ENCODE measurements at regions not wholly inside any gene's neighbourhood (a gene's known extent, or its start where the extent isn't known, plus 50 kb on each side); places are given as distances from the start of the nearest gene placed in this dataset.

DNA sequence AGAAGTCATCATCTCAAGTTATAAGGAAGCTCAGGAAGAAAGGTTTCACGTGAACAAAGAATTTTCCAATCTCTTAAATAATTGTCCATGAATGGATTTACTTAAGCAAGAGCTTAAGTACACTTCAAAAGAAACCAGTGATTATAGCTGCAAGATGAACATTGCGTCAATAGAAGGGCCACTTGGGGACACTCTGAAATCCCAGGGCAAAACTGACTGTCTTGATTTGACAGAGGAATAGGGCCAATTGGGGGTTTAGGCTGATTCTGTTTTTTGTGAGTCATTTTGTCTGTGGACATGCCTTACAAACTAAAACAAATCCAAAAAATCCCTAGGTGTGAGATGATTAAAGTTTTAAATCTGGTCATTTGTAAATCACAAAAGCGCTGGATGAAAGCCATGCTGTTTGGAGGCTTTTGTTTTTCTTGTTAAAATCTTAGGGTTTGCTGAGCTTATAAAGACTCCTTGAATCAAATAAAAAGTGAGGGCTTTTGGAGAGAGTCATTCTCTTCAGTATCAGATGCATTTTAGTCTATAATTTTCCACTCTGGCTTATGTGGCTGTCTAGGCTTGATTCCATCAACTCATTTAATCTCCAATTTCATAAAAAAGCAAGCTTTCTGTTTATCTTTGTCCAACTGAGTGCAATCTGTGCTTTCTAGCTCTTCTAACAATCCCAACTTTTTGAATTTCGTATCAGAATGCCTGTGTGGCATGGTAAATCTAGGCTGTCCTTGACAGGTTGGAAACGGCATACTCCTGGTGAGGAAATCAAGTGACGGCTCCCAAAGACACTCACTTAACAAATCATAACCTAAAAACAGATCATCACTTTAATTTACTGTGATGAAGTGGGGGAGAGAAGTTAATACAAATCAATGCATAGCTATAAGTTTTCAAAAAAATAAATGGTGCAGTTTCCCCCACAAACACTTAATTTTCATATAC, 98.2 kb upstream of the SOX9 start:
- no peaks in the 10 kb centered on the region for H3K36me3 ChIP-seq (ENCODE audit: control insufficient read depth in 1 of 2, insufficient read depth in 2 of 2, low read length in 2 of 2)
- no peak overlapping the region for H2AFZ ChIP-seq (ENCODE audit: insufficient read depth, low read length, poor library complexity)
- H3K9me3 ChIP-seq (ENCODE audit: insufficient read depth, low read depth, low read length): no peaks in the 10 kb centered on the region
- H3K79me2 ChIP-seq (ENCODE audit: control insufficient read depth, insufficient read depth, low read length, poor library complexity): no peaks in the 10 kb centered on the region
- H3K4ac ChIP-seq (ENCODE audit: low read depth, low read length): no peak overlapping the region
- H3K27ac ChIP-seq (ENCODE audit: low read depth, low read length): no peak overlapping the region
- no peak overlapping the region for H2BK120ac ChIP-seq (ENCODE audit: insufficient read depth, low read length, poor library complexity)
- H2BK12ac ChIP-seq (ENCODE audit: low read length): no peak overlapping the region
- H3K14ac ChIP-seq (ENCODE audit: low read length): no peak overlapping the region
- no peaks in the 10 kb centered on the region for H3K4me1 ChIP-seq (ENCODE audit: control insufficient read depth in 1 of 2, insufficient read depth in 2 of 2, low read length in 2 of 2)
- no peak overlapping the region for H3K18ac ChIP-seq (ENCODE audit: low read length)
- WGBS (ENCODE audit: extremely low coverage, insufficient coverage, insufficient read length): no CpG with 5 or more reads among the region's 6 CpGs
- H4K91ac ChIP-seq (ENCODE audit: low read depth, low read length): no peak overlapping the region
- no peak overlapping the region for H3K4me3 ChIP-seq (ENCODE audit: low read depth, low read length)
- no peak overlapping the region for H3K23ac ChIP-seq (ENCODE audit: low read length)
- H2BK5ac ChIP-seq (ENCODE audit: low read depth, low read length, poor library complexity): no peak overlapping the region
- H3K27me3 ChIP-seq (ENCODE audit: insufficient read depth, low read length): no peaks in the 10 kb centered on the region
- no peak overlapping the region for H3K4me2 ChIP-seq (ENCODE audit: low read length)
- H2AK5ac ChIP-seq (ENCODE audit: low read length): no peak overlapping the region
- no peak for DNase-seq
- H3K79me1 ChIP-seq (ENCODE audit: low read length): no peaks in the 10 kb centered on the region
- no peak overlapping the region for H4K12ac ChIP-seq (ENCODE audit: low read depth, low read length)
- no peak overlapping the region for H3K9ac ChIP-seq (ENCODE audit: low read length)
- no peak overlapping the region for H4K8ac ChIP-seq (ENCODE audit: low read depth, low read length)

DNA sequence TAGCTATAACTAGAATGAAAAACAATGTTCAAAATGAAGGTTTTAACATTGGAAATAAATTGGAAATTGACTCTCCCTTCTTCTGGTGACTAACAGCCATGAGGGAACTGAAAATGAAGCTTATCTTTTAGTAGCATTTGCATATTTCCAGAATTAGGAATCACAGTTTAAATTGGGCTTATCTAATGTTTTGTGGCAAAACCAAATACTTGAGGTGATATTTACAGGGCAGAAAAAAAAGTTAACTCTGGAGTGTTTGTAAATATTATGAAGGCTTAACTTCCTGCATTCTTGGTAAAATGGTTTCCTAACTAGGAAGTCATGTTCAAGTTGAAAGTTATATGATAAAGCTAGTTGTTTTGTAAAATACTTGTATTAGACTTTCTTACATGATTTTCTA, 96.4 kb upstream of the SOX9 start:
- H3K4me3 ChIP-seq (ENCODE audit: low read depth, low read length): no peak overlapping the region
- H2BK12ac ChIP-seq (ENCODE audit: low read length): no peak overlapping the region
- H3K18ac ChIP-seq (ENCODE audit: low read length): no peak overlapping the region
- H3K14ac ChIP-seq (ENCODE audit: low read length): no peak overlapping the region
- H3K4ac ChIP-seq (ENCODE audit: low read depth, low read length): no peak overlapping the region
- no peak overlapping the region for H3K27ac ChIP-seq (ENCODE audit: low read depth, low read length)
- H3K9me3 ChIP-seq (ENCODE audit: insufficient read depth, low read depth, low read length): no peaks in the 10 kb centered on the region
- H3K79me1 ChIP-seq (ENCODE audit: low read length): no peaks in the 10 kb centered on the region
- H2AFZ ChIP-seq (ENCODE audit: insufficient read depth, low read length, poor library complexity): no peak overlapping the region
- no peaks in the 10 kb centered on the region for H3K4me1 ChIP-seq (ENCODE audit: control insufficient read depth in 1 of 2, insufficient read depth in 2 of 2, low read length in 2 of 2)
- no peaks in the 10 kb centered on the region for H3K79me2 ChIP-seq (ENCODE audit: control insufficient read depth, insufficient read depth, low read length, poor library complexity)
- no peak overlapping the region for H3K23ac ChIP-seq (ENCODE audit: low read length)
- H3K27me3 ChIP-seq (ENCODE audit: insufficient read depth, low read length): no peaks in the 10 kb centered on the region
- no peaks in the 10 kb centered on the region for H3K36me3 ChIP-seq (ENCODE audit: control insufficient read depth in 1 of 2, insufficient read depth in 2 of 2, low read length in 2 of 2)
- H3K4me2 ChIP-seq (ENCODE audit: low read length): no peak overlapping the region
- H4K12ac ChIP-seq (ENCODE audit: low read depth, low read length): no peak overlapping the region
- no peak overlapping the region for H4K91ac ChIP-seq (ENCODE audit: low read depth, low read length)
- DNase-seq: no peak
- no peak overlapping the region for H3K9ac ChIP-seq (ENCODE audit: low read length)
- no peak overlapping the region for H2AK5ac ChIP-seq (ENCODE audit: low read length)
- no peak overlapping the region for H4K8ac ChIP-seq (ENCODE audit: low read depth, low read length)
- no peak overlapping the region for H2BK5ac ChIP-seq (ENCODE audit: low read depth, low read length, poor library complexity)
- H2BK120ac ChIP-seq (ENCODE audit: insufficient read depth, low read length, poor library complexity): no peak overlapping the region

DNA sequence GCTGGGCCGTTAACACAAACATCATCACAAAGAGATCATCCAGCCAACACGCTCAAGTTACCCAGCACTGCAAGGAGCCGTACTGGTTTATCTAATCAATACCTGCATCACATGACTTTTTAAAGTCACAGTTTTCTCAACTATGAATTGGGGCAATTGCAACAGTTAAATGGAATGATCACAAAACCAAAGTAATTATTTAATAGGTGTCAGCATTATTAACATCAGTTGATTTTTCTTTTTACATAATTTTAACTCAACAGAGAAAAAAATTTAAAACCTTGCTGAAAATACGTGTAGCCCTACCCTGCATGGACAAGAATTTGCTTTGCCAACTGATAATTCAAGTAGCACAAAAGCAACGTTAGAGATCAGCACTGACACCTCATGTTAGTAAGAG, 95.7 kb upstream of the SOX9 start:
- Histone ChIP-seq H3K18ac (ENCODE audit: low read length) (no peak overlapping the region), H2BK120ac (ENCODE audit: insufficient read depth, low read length, poor library complexity) (no peak overlapping the region), H3K79me2 (ENCODE audit: control insufficient read depth, insufficient read depth, low read length, poor library complexity) (no peaks in the 10 kb centered on the region), H3K4me2 (ENCODE audit: low read length) (no peak overlapping the region), H2BK12ac (ENCODE audit: low read length) (no peak overlapping the region), H3K9me3 (ENCODE audit: insufficient read depth, low read depth, low read length) (no peaks in the 10 kb centered on the region), H3K27ac (ENCODE audit: low read depth, low read length) (no peak overlapping the region), H3K14ac (ENCODE audit: low read length) (no peak overlapping the region), H2AK5ac (ENCODE audit: low read length) (no peak overlapping the region), H3K4me1 (ENCODE audit: control insufficient read depth in 1 of 2, insufficient read depth in 2 of 2, low read length in 2 of 2) (peaks cover 0 to 2% of the 10 kb centered on the region in 2 experiments), H4K91ac (ENCODE audit: low read depth, low read length) (no peak overlapping the region), H3K27me3 (ENCODE audit: insufficient read depth, low read length) (no peaks in the 10 kb centered on the region), H3K4me3 (ENCODE audit: low read depth, low read length) (no peak overlapping the region), H2AFZ (ENCODE audit: insufficient read depth, low read length, poor library complexity) (no peak overlapping the region), H3K79me1 (ENCODE audit: low read length) (no peaks in the 10 kb centered on the region), H3K23ac (ENCODE audit: low read length) (no peak overlapping the region), H2BK5ac (ENCODE audit: low read depth, low read length, poor library complexity) (no peak overlapping the region), H3K36me3 (ENCODE audit: control insufficient read depth in 1 of 2, insufficient read depth in 2 of 2, low read length in 2 of 2) (no peaks in the 10 kb centered on the region), H4K8ac (ENCODE audit: low read depth, low read length) (no peak overlapping the region), H3K4ac (ENCODE audit: low read depth, low read length) (no peak overlapping the region), H4K12ac (ENCODE audit: low read depth, low read length) (no peak overlapping the region), H3K9ac (ENCODE audit: low read length) (no peak overlapping the region)
- no peak for DNase-seq
- no CpG with 5 or more reads among the region's 5 CpGs for WGBS (ENCODE audit: extremely low coverage, insufficient coverage, insufficient read length)

GRCh38 chr17:72030067-72030899, 90.5 kb upstream of the SOX9 start:
- WGBS (ENCODE audit: extremely low coverage, insufficient coverage, insufficient read length): no CpG with 5 or more reads among the region's 22 CpGs
- H2AK5ac ChIP-seq (ENCODE audit: low read length): no peak overlapping the region
- H3K27me3 ChIP-seq (ENCODE audit: insufficient read depth, low read length): no peaks in the 10 kb centered on the region
- peak overlapping the region; percentile 1 for H3K9ac ChIP-seq (ENCODE audit: low read length)
- H3K4ac ChIP-seq (ENCODE audit: low read depth, low read length): no peak overlapping the region
- H3K79me2 ChIP-seq (ENCODE audit: control insufficient read depth, insufficient read depth, low read length, poor library complexity): no peaks in the 10 kb centered on the region
- peak overlapping the region; percentile 8 for H2BK120ac ChIP-seq (ENCODE audit: insufficient read depth, low read length, poor library complexity)
- no peak overlapping the region for H3K27ac ChIP-seq (ENCODE audit: low read depth, low read length)
- peak overlapping the region; percentile 4 for H4K12ac ChIP-seq (ENCODE audit: low read depth, low read length)
- no peaks in the 10 kb centered on the region for H3K79me1 ChIP-seq (ENCODE audit: low read length)
- H2BK12ac ChIP-seq (ENCODE audit: low read length): no peak overlapping the region
- H4K8ac ChIP-seq (ENCODE audit: low read depth, low read length): peak overlapping the region; percentile 71
- no peak for DNase-seq
- H3K14ac ChIP-seq (ENCODE audit: low read length): peak overlapping the region; percentile 9
- H3K9me3 ChIP-seq (ENCODE audit: insufficient read depth, low read depth, low read length): no peaks in the 10 kb centered on the region
- H3K4me2 ChIP-seq (ENCODE audit: low read length): peak overlapping the region; percentile 87
- H3K4me1 ChIP-seq (ENCODE audit: control insufficient read depth in 1 of 2, insufficient read depth in 2 of 2, low read length in 2 of 2): peaks cover 3 to 5% of the 10 kb centered on the region in 2 experiments
- peak overlapping the region; percentile 48 for H4K91ac ChIP-seq (ENCODE audit: low read depth, low read length)
- H3K36me3 ChIP-seq (ENCODE audit: control insufficient read depth in 1 of 2, insufficient read depth in 2 of 2, low read length in 2 of 2): no peaks in the 10 kb centered on the region
- H3K18ac ChIP-seq (ENCODE audit: low read length): no peak overlapping the region
- H2BK5ac ChIP-seq (ENCODE audit: low read depth, low read length, poor library complexity): no peak overlapping the region
- peak overlapping the region; percentile 62 for H3K4me3 ChIP-seq (ENCODE audit: low read depth, low read length)
- peak overlapping the region; percentile 82 for H2AFZ ChIP-seq (ENCODE audit: insufficient read depth, low read length, poor library complexity)
- H3K23ac ChIP-seq (ENCODE audit: low read length): no peak overlapping the region
